Astrocyte (in vitro differentiated cells and primary cell): ENCODE measurements at regions not wholly inside any gene's neighbourhood (a gene's known extent, or its start where the extent isn't known, plus 50 kb on each side); places are given as distances from the start of the nearest gene placed in this dataset.

Source experiments
- CTCF ChIP-seq: IDR thresholded peaks from 2 replicates; pipeline ENCODE4 v1.5.1; 2011; ENCODE audit warnings: low read depth, mild to moderate bottlenecking, inconsistent platforms, low read length, moderate library complexity; ENCODE audit not compliant: insufficient read depth
- EZH2 ChIP-seq: IDR thresholded peaks from 2 replicates; pipeline ENCODE4 v1.6.1; 2012; ENCODE audit warnings: mild to moderate bottlenecking, low read length, inconsistent platforms; ENCODE audit not compliant: insufficient read depth

DNA sequence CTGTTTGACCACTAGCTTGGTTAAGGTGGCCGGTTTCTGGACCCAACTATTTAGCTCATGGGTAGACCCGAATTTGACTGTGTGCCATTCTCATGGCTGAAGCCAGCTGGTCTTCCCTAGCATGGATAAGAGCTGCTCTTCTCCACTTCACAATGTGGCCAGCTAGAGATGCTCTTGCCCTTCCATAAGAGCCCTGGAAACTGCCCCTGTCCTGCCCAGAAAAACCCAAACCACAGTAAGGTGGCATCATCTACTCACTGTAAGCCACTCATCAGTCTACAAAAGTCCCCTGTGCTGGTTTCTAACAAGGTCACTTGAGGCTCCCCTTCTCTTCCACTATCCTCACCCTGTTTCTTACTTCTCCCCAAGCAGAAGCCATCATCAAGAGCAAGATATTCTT lies 165.1 kb downstream of the HS3ST2 start:
- TF ChIP-seq EZH2 (no peak), CTCF (no peak)
